ENCODE measurements at regions not wholly inside any gene's neighbourhood (a gene's known extent, or its start where the extent isn't known, plus 50 kb on each side); places are given as distances from the start of the nearest gene placed in this dataset.

DNA sequence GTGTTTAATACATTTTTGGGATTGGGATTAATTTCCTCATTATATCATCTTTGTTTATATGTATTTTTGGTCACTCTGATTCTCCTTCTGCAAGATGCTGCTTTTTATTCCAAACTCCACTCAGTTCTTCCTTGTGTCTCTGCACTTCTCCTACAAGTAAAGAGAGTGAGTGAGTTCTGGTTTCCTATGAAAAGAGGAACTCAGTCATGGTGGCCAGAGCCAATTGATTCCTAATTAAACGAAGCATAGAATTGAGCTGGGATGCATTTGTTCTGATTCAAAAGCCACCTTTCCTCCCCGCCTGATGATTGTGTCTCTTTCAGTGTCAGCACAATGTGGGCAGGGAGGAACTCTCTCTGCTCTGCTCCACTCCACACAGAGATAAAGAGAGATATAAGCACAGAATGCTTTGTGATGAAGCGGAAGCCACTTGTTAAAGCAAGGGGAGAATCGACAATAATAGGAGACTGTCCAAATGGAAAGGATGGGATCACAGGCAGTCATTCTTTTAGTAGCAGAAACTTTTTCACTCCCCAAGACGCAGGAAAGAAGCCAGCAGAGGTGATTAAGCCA is 121.3 kb upstream of the GOT2 start:
- TF ChIP-seq, protein P1, sequence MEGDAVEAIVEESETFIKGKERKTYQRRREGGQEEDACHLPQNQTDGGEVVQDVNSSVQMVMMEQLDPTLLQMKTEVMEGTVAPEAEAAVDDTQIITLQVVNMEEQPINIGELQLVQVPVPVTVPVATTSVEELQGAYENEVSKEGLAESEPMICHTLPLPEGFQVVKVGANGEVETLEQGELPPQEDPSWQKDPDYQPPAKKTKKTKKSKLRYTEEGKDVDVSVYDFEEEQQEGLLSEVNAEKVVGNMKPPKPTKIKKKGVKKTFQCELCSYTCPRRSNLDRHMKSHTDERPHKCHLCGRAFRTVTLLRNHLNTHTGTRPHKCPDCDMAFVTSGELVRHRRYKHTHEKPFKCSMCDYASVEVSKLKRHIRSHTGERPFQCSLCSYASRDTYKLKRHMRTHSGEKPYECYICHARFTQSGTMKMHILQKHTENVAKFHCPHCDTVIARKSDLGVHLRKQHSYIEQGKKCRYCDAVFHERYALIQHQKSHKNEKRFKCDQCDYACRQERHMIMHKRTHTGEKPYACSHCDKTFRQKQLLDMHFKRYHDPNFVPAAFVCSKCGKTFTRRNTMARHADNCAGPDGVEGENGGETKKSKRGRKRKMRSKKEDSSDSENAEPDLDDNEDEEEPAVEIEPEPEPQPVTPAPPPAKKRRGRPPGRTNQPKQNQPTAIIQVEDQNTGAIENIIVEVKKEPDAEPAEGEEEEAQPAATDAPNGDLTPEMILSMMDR (conservative IDR thresholded peaks at IDR 0.05): no peak
- TF ChIP-seq ZFX (IDR thresholded peaks at IDR 0.05): no peak
